ENCODE measurements at regions not wholly inside any gene's neighbourhood (a gene's known extent, or its start where the extent isn't known, plus 50 kb on each side); places are given as distances from the start of the nearest gene placed in this dataset.

- ChIA-PET POLR2A (no interaction called here), CTCF (no interaction called here)
- Mint-ChIP-seq H3K27ac (no peak overlapping the region), H3K4me1 (no peaks in the 10 kb centered on the region), H3K27me3 (no peaks in the 10 kb centered on the region), H3K9me3 (no peaks in the 10 kb centered on the region), H3K4me3 (no peak overlapping the region), H3K36me3 (ENCODE audit: low read depth) (no peaks in the 10 kb centered on the region)
- no peak for DNase-seq
These were observed 316.2 kb downstream of the GPAT3 start for GRCh38 chr4:83852085-83852451.

- no peak for DNase-seq
- H3K27ac Mint-ChIP-seq = no peak overlapping the region
- H3K27me3 Mint-ChIP-seq = no peaks in the 10 kb centered on the region
- no peaks in the 10 kb centered on the region for H3K36me3 Mint-ChIP-seq (ENCODE audit: low read depth)
- H3K4me3 Mint-ChIP-seq = no peak overlapping the region
- CTCF ChIA-PET = no interaction called here
- no peaks in the 10 kb centered on the region for H3K4me1 Mint-ChIP-seq
- POLR2A ChIA-PET = no interaction called here
- no peaks in the 10 kb centered on the region for H3K9me3 Mint-ChIP-seq
These were observed 315.6 kb downstream of the GPAT3 start for GRCh38 chr4:83851261-83852084.

- Mint-ChIP-seq H3K4me1 (no peaks in the 10 kb centered on the region), H3K9me3 (no peaks in the 10 kb centered on the region), H3K27me3 (no peaks in the 10 kb centered on the region), H3K4me3 (no peak overlapping the region), H3K36me3 (ENCODE audit: low read depth) (no peaks in the 10 kb centered on the region), H3K27ac (no peak overlapping the region)
- no peak for DNase-seq
- CTCF ChIA-PET = no interaction called here
- POLR2A ChIA-PET = no interaction called here
These were observed 314.5 kb downstream of the GPAT3 start for GRCh38 chr4:83850435-83850834.

GRCh38 chr4:83846193-83846830 is 310.4 kb downstream of the GPAT3 start:
- ChIA-PET POLR2A (no interaction called here), CTCF (no interaction called here)
- no peak for DNase-seq
- no peaks in the 10 kb centered on the region for H3K4me1 Mint-ChIP-seq
- no peak overlapping the region for H3K27ac Mint-ChIP-seq
- no peaks in the 10 kb centered on the region for H3K9me3 Mint-ChIP-seq
- no peaks in the 10 kb centered on the region for H3K27me3 Mint-ChIP-seq
- H3K36me3 Mint-ChIP-seq (ENCODE audit: low read depth) = no peaks in the 10 kb centered on the region
- no peak overlapping the region for H3K4me3 Mint-ChIP-seq

GRCh38 chr4:83839615-83840014 is 303.7 kb downstream of the GPAT3 start:
- no peaks in the 10 kb centered on the region for H3K36me3 Mint-ChIP-seq (ENCODE audit: low read depth)
- no peaks in the 10 kb centered on the region for H3K9me3 Mint-ChIP-seq
- ChIA-PET CTCF (no interaction called here), POLR2A (no interaction called here)
- no peak for DNase-seq
- H3K4me1 Mint-ChIP-seq = no peaks in the 10 kb centered on the region
- H3K27ac Mint-ChIP-seq = no peak overlapping the region
- no peaks in the 10 kb centered on the region for H3K27me3 Mint-ChIP-seq
- H3K4me3 Mint-ChIP-seq = no peak overlapping the region

- no peaks in the 10 kb centered on the region for H3K4me1 Mint-ChIP-seq
- no peaks in the 10 kb centered on the region for H3K36me3 Mint-ChIP-seq (ENCODE audit: low read depth)
- POLR2A ChIA-PET = no interaction called here
- CTCF ChIA-PET = no interaction called here
- H3K27ac Mint-ChIP-seq = no peak overlapping the region
- H3K27me3 Mint-ChIP-seq = no peaks in the 10 kb centered on the region
- no peak overlapping the region for H3K4me3 Mint-ChIP-seq
- no peak for DNase-seq
- H3K9me3 Mint-ChIP-seq = no peaks in the 10 kb centered on the region
These were observed 301.9 kb downstream of the GPAT3 start for GRCh38 chr4:83837614-83838308.

GRCh38 chr4:83833920-83834319 is 298.0 kb downstream of the GPAT3 start:
- ChIA-PET CTCF (no interaction called here), POLR2A (no interaction called here)
- H3K4me3 Mint-ChIP-seq = no peak overlapping the region
- no peak for DNase-seq
- H3K9me3 Mint-ChIP-seq = no peaks in the 10 kb centered on the region
- no peaks in the 10 kb centered on the region for H3K27me3 Mint-ChIP-seq
- H3K36me3 Mint-ChIP-seq (ENCODE audit: low read depth) = no peaks in the 10 kb centered on the region
- H3K27ac Mint-ChIP-seq = no peak overlapping the region
- H3K4me1 Mint-ChIP-seq = no peaks in the 10 kb centered on the region

- no peak for DNase-seq
- Mint-ChIP-seq H3K36me3 (ENCODE audit: low read depth) (no peaks in the 10 kb centered on the region), H3K4me3 (no peak overlapping the region), H3K27ac (no peak overlapping the region), H3K27me3 (no peaks in the 10 kb centered on the region), H3K9me3 (no peaks in the 10 kb centered on the region), H3K4me1 (no peaks in the 10 kb centered on the region)
- CTCF ChIA-PET = no interaction called here
- POLR2A ChIA-PET = no interaction called here
These were observed 296.4 kb downstream of the GPAT3 start for GRCh38 chr4:83832110-83832825.

- Mint-ChIP-seq H3K9me3 (no peaks in the 10 kb centered on the region), H3K4me1 (no peaks in the 10 kb centered on the region), H3K4me3 (no peak overlapping the region), H3K27ac (no peak overlapping the region), H3K36me3 (ENCODE audit: low read depth) (no peaks in the 10 kb centered on the region), H3K27me3 (no peaks in the 10 kb centered on the region)
- ChIA-PET POLR2A (no interaction called here), CTCF (no interaction called here)
- DNase-seq = no peak
These were observed 295.7 kb downstream of the GPAT3 start for GRCh38 chr4:83831588-83831987.

- POLR2A ChIA-PET = no interaction called here
- Mint-ChIP-seq H3K4me1 (no peaks in the 10 kb centered on the region), H3K27ac (no peak overlapping the region), H3K9me3 (no peaks in the 10 kb centered on the region), H3K27me3 (no peaks in the 10 kb centered on the region), H3K36me3 (ENCODE audit: low read depth) (no peaks in the 10 kb centered on the region), H3K4me3 (no peak overlapping the region)
- no peak for DNase-seq
- CTCF ChIA-PET = no interaction called here
These were observed 294.4 kb downstream of the GPAT3 start for GRCh38 chr4:83830138-83830888.

GRCh38 chr4:83828601-83829000 is 292.7 kb downstream of the GPAT3 start:
- Mint-ChIP-seq H3K9me3 (no peaks in the 10 kb centered on the region), H3K36me3 (ENCODE audit: low read depth) (no peaks in the 10 kb centered on the region), H3K27me3 (no peaks in the 10 kb centered on the region), H3K4me3 (no peak overlapping the region), H3K27ac (no peak overlapping the region), H3K4me1 (no peaks in the 10 kb centered on the region)
- POLR2A ChIA-PET = no interaction called here
- CTCF ChIA-PET = no interaction called here
- DNase-seq = no peak

GRCh38 chr4:83821493-83821892 is 285.6 kb downstream of the GPAT3 start:
- no peak overlapping the region for H3K27ac Mint-ChIP-seq
- CTCF ChIA-PET = no interaction called here

GRCh38 chr4:83819582-83819981 is 283.7 kb downstream of the GPAT3 start:
- Mint-ChIP-seq H3K27me3 (no peaks in the 10 kb centered on the region), H3K9me3 (no peaks in the 10 kb centered on the region), H3K27ac (no peak overlapping the region), H3K36me3 (ENCODE audit: low read depth) (no peaks in the 10 kb centered on the region), H3K4me1 (no peaks in the 10 kb centered on the region), H3K4me3 (no peak overlapping the region)
- no peak for DNase-seq
- ChIA-PET CTCF (no interaction called here), POLR2A (no interaction called here)

More at GRCh38 chr4:83821493-83821892, 285.6 kb downstream of the GPAT3 start:
- Mint-ChIP-seq H3K27me3 (no peaks in the 10 kb centered on the region), H3K4me1 (no peaks in the 10 kb centered on the region), H3K4me3 (no peak overlapping the region), H3K36me3 (ENCODE audit: low read depth) (no peaks in the 10 kb centered on the region), H3K9me3 (no peaks in the 10 kb centered on the region)
- POLR2A ChIA-PET = no interaction called here
- no peak for DNase-seq

Data from activated CD4-positive, alpha-beta memory T cell treated with anti-CD3 and anti-CD28 coated beads, Interleukin-2, amount 10 ng/mL, durations not matched to agents 7 days and 5 days (primary cell).